ENCODE measurements at regions not wholly inside any gene's neighbourhood (a gene's known extent, or its start where the extent isn't known, plus 50 kb on each side); places are given as distances from the start of the nearest gene placed in this dataset.

- no peaks in the 10 kb centered on the region; a peak in 1 of 4 replicates for H3K27me3 ChIP-seq (replicated peaks in 1 of 2; ENCODE audit: control insufficient read depth in 2 of 2, insufficient read depth in 2 of 2, low read length in 1 of 2)
- CTCF ChIA-PET = no interaction called here
- POLR2A ChIA-PET = no interaction called here
- H3K9me3 ChIP-seq (replicated peaks; ENCODE audit: control insufficient read depth, insufficient read depth, low read length) = no peaks in the 10 kb centered on the region
- H3K9ac ChIP-seq (ENCODE audit: control insufficient read depth, insufficient read depth, low read length) = no peak overlapping the region
- H3K36me3 ChIP-seq (ENCODE audit: control insufficient read depth in 2 of 2, insufficient read depth in 2 of 2, low read length in 1 of 2) = no peaks in the 10 kb centered on the region
- H3K79me2 ChIP-seq (ENCODE audit: control insufficient read depth, insufficient read depth, low read length) = no peaks in the 10 kb centered on the region
- no peak overlapping the region for H3K4me3 ChIP-seq
- in situ Hi-C loops (cut with MboI) = no loop called here
- no TSS peak for BruUV-seq (replicated peaks)
- H4K20me1 ChIP-seq (ENCODE audit: control insufficient read depth, insufficient read depth) = no peaks in the 10 kb centered on the region
- no peak for DNase-seq (ENCODE audit: low read depth, low spot score)
- WGBS (ENCODE audit: insufficient coverage, insufficient replicate concordance, low lambda C conversion rate, missing lambda C conversion rate) = 3% methylated on average over 2 of the region's 2 CpGs
- intact Hi-C loops (cut with micrococcal nuclease; ENCODE audit: unreplicated experiment) = no loop called here
- H3K4me2 ChIP-seq (ENCODE audit: control insufficient read depth, insufficient read depth) = no peak overlapping the region
- H3K4me1 ChIP-seq (ENCODE audit: control insufficient read depth, insufficient read depth, low read length) = no peaks in the 10 kb centered on the region
- H2AFZ ChIP-seq (ENCODE audit: control insufficient read depth, low read depth, low read length) = no peak overlapping the region
- TF ChIP-seq PML (IDR thresholded peaks at IDR 0.05; ENCODE audit: low read length) (no peak), ZBTB40 (IDR thresholded peaks at IDR 0.05; ENCODE audit: borderline replicate concordance) (no peak), SREBF1 (IDR thresholded peaks at IDR 0.05; ENCODE audit: low read length) (no peak), RBBP5 (conservative IDR thresholded peaks at IDR 0.05) (no peak), EZH2 (IDR thresholded peaks at IDR 0.05; ENCODE audit: borderline replicate concordance, control insufficient read depth, low read depth, low read length) (no peak), ZNF207 (IDR thresholded peaks at IDR 0.05; ENCODE audit: borderline replicate concordance) (no peak), LARP7 (IDR thresholded peaks at IDR 0.05) (no peak), NFIC (IDR thresholded peaks at IDR 0.05; ENCODE audit: low read depth, low read length) (no peak)
- H3K27ac ChIP-seq (ENCODE audit: control insufficient read depth, insufficient read depth) = no peak overlapping the region
- no peak for ATAC-seq
- SMC1A ChIA-PET (ENCODE audit: uncharacterized antibody, unreplicated experiment) = no interaction called here
- RAD21 ChIA-PET (ENCODE audit: unreplicated experiment) = no interaction called here
- FAIRE-seq = no peak
Measured at GRCh38 chr10:58887474-58887873, 289.0 kb upstream of the PHYHIPL start.

Measured in GM12878 (cell line).